ENCODE measurements at regions not wholly inside any gene's neighbourhood (a gene's known extent, or its start where the extent isn't known, plus 50 kb on each side); places are given as distances from the start of the nearest gene placed in this dataset.

- in situ Hi-C loops (cut with MboI; ENCODE audit: low sequenced_read_pairs) = no loop called here
Observed at GRCh38 chr2:7940723-7941122, 741.1 kb upstream of the ID2 start.

- in situ Hi-C loops (cut with MboI; ENCODE audit: low sequenced_read_pairs) = no loop called here
Observed at GRCh38 chr2:7943446-7943845, 738.4 kb upstream of the ID2 start.

GRCh38 chr2:7945026-7945425 is 736.8 kb upstream of the ID2 start:
- in situ Hi-C loops (cut with MboI; ENCODE audit: low sequenced_read_pairs) = no loop called here

- in situ Hi-C loops (cut with MboI; ENCODE audit: low sequenced_read_pairs) = no loop called here
Observed at GRCh38 chr2:7950035-7950612, 731.7 kb upstream of the ID2 start.

- in situ Hi-C loops (cut with MboI; ENCODE audit: low sequenced_read_pairs) = no loop called here
Observed at GRCh38 chr2:7951001-7951400, 730.9 kb upstream of the ID2 start.

- in situ Hi-C loops (cut with MboI; ENCODE audit: low sequenced_read_pairs) = no loop called here
Observed at GRCh38 chr2:7951490-7951889, 730.4 kb upstream of the ID2 start.

GRCh38 chr2:7952046-7952745 is 729.7 kb upstream of the ID2 start:
- in situ Hi-C loops (cut with MboI; ENCODE audit: low sequenced_read_pairs) = no loop called here

GRCh38 chr2:7953195-7953594 is 728.7 kb upstream of the ID2 start:
- in situ Hi-C loops (cut with MboI; ENCODE audit: low sequenced_read_pairs) = no loop called here

- in situ Hi-C loops (cut with MboI; ENCODE audit: low sequenced_read_pairs) = no loop called here
Observed at GRCh38 chr2:7954234-7954633, 727.6 kb upstream of the ID2 start.

- in situ Hi-C loops (cut with MboI; ENCODE audit: low sequenced_read_pairs) = no loop called here
Observed at GRCh38 chr2:7956126-7956689, 725.6 kb upstream of the ID2 start.

- in situ Hi-C loops (cut with MboI; ENCODE audit: low sequenced_read_pairs) = no loop called here
Observed at GRCh38 chr2:7961550-7961949, 720.3 kb upstream of the ID2 start.

- in situ Hi-C loops (cut with MboI; ENCODE audit: low sequenced_read_pairs) = no loop called here
Observed at GRCh38 chr2:7962161-7962560, 719.7 kb upstream of the ID2 start.

GRCh38 chr2:7963787-7964186 is 718.1 kb upstream of the ID2 start:
- in situ Hi-C loops (cut with MboI; ENCODE audit: low sequenced_read_pairs) = no loop called here

GRCh38 chr2:7966032-7966431 is 715.8 kb upstream of the ID2 start:
- in situ Hi-C loops (cut with MboI; ENCODE audit: low sequenced_read_pairs) = no loop called here

- in situ Hi-C loops (cut with MboI; ENCODE audit: low sequenced_read_pairs) = no loop called here
Observed at GRCh38 chr2:7967707-7968405, 714.0 kb upstream of the ID2 start.

GRCh38 chr2:7969756-7970515 is 711.9 kb upstream of the ID2 start:
- in situ Hi-C loops (cut with MboI; ENCODE audit: low sequenced_read_pairs) = no loop called here

GRCh38 chr2:7971248-7971647 is 710.6 kb upstream of the ID2 start:
- in situ Hi-C loops (cut with MboI; ENCODE audit: low sequenced_read_pairs) = no loop called here

- in situ Hi-C loops (cut with MboI; ENCODE audit: low sequenced_read_pairs) = no loop called here
Observed at GRCh38 chr2:7971841-7972240, 710.0 kb upstream of the ID2 start.

GRCh38 chr2:7972670-7973069 is 709.2 kb upstream of the ID2 start:
- in situ Hi-C loops (cut with MboI; ENCODE audit: low sequenced_read_pairs) = no loop called here

GRCh38 chr2:7973801-7974480 is 707.9 kb upstream of the ID2 start:
- in situ Hi-C loops (cut with MboI; ENCODE audit: low sequenced_read_pairs) = no loop called here

GRCh38 chr2:7974936-7975335 is 706.9 kb upstream of the ID2 start:
- in situ Hi-C loops (cut with MboI; ENCODE audit: low sequenced_read_pairs) = no loop called here
